Lower leg skin (tissue), 4 donors: ENCODE measurements at regions not wholly inside any gene's neighbourhood (a gene's known extent, or its start where the extent isn't known, plus 50 kb on each side); places are given as distances from the start of the nearest gene placed in this dataset.

Source experiments
- DNase-seq, 2 donors: peaks; one replicate each; pipeline ENCODE4 v3.0.0-alpha.2; 2019; ENCODE audit warnings: low spot score in 2 of 2
- H3K4me3 ChIP-seq: fragments of 200-600 bp; sonication (generic); 2 replicates; pipeline ENCODE4 v1.5.1; 2017; ENCODE audit warnings: mild to moderate bottlenecking, low read depth; ENCODE audit not compliant: poor library complexity, severe bottlenecking
- CTCF ChIP-seq, 3 donors: fragments of 450-650 bp; IDR thresholded peaks; one replicate each; pipeline ENCODE4 v1.5.1; 2016; ENCODE audit warnings: antibody characterized with exemption in 3 of 3, mild to moderate bottlenecking in 3 of 3, moderate library complexity in 2 of 3
- POLR2A ChIP-seq, 2 donors: fragments of 450-650 bp; IDR thresholded peaks; one replicate each; pipeline ENCODE4 v1.6.1; 2016 to 2017; ENCODE audit warnings: antibody characterized with exemption in 2 of 2, mild to moderate bottlenecking in 1 of 2, moderate library complexity in 1 of 2
- whole genome bisulfite sequencing, 2 donors: methylation state at CpG; one replicate each; pipeline ENCODE4 v1.1.5; 2018; 5-methylcytosine and 5-hydroxymethylcytosine counted together
- intact Hi-C: fragments of 100-400 bp; cut with DNase I; formaldehyde crosslinking; loops from one replicate; pipeline ENCODE4 v1.15.0; 2023; ENCODE audit warnings: low total_unique reads

DNA sequence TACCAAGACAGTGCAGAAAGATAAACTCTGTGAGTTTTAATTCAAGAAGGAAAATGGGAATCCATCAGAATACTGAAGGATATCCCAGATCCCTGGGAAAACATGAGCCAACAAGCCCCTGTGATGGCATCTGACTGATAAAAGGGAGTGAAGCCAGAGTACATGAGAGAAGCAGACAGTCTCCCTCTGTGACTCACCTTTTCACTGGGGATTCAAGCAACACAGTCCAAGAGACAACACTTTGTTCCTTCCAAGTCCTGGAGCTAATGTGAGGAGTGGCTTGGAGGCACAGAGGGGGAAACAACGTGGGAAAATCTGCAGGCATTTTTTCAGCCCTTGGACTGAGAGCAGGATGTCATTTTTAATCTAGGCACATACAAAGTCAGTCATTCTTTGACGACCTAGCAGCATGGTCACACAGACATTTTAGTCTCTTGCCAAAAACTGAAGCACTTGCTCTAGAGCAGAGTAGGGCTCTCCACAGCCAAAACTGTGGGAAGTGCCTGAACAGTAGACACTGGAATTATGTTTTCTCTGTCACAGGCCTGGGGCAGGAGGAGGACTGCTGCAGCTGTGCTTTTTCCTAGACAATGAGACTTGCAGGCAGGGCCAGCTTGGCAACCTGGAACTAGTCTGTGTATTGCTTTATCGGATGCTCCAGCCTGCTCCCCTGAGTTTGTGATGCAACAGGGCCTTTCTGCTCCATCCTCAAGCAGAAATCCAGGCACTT is 465.0 kb upstream of the GJE1 start:
- H3K4me3 ChIP-seq: no peak overlapping the region
- no peak for DNase-seq
- TF ChIP-seq POLR2A (IDR thresholded peaks at IDR 0.05) (no peak), CTCF (IDR thresholded peaks at IDR 0.05) (no peak)
- WGBS, 2 donors: 14 to 30% methylated on average over 3 of the region's 3 CpGs
- intact Hi-C loops: no loop called here

DNA sequence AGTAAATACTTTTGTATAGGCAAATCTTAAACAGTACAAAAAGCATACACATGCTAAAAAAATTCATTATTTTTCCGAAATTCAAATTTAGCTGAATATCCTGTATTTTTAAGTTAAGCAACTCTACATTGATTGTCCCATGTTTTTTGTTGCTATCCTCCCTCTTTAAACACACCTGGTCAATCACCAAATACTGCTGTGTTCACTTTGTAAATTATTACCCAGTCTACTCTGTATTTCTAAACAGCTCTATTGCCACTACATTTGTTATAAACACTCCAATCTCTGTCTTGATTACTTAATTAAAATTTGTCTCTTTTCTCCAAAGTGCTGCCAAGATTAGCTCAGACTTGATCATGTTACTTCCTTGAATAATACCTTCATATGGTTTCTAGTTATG is 466.5 kb upstream of the GJE1 start:
- intact Hi-C loops: no loop called here
- no peak overlapping the region for H3K4me3 ChIP-seq
- no peak for DNase-seq
- 44 to 98% methylated on average over 1 of the region's 1 CpG for WGBS, 2 donors
- TF ChIP-seq CTCF (IDR thresholded peaks at IDR 0.05) (no peak), POLR2A (IDR thresholded peaks at IDR 0.05) (no peak)

- no peak overlapping the region for H3K4me3 ChIP-seq
- 80 to 86% methylated on average over 2 of the region's 2 CpGs for WGBS, 2 donors
- intact Hi-C loops: no loop called here
Observed at GRCh38 chr6:141664744-141665143, 468.0 kb upstream of the GJE1 start.

GRCh38 chr6:141659582-141659981 is 473.1 kb upstream of the GJE1 start:
- WGBS, 2 donors: 68 to 71% methylated on average over 3 of the region's 3 CpGs
- TF ChIP-seq POLR2A (IDR thresholded peaks at IDR 0.05) (no peak), CTCF (IDR thresholded peaks at IDR 0.05) (no peak)
- intact Hi-C loops: no loop called here
- no peak for DNase-seq
- H3K4me3 ChIP-seq: no peak overlapping the region

More at GRCh38 chr6:141664744-141665143, 468.0 kb upstream of the GJE1 start:
- no peak for TF ChIP-seq CTCF (IDR thresholded peaks at IDR 0.05)
- TF ChIP-seq POLR2A (IDR thresholded peaks at IDR 0.05): no peak
- no peak for DNase-seq

GRCh38 chr6:141658696-141659095 is 474.0 kb upstream of the GJE1 start:
- no peak for TF ChIP-seq CTCF (IDR thresholded peaks at IDR 0.05)
- no peak for TF ChIP-seq POLR2A (IDR thresholded peaks at IDR 0.05)
- intact Hi-C loops: no loop called here
- no peak overlapping the region for H3K4me3 ChIP-seq
- WGBS, 2 donors: 29 to 37% methylated on average over 2 of the region's 2 CpGs
- no peak for DNase-seq

GRCh38 chr6:141657812-141658211 is 474.9 kb upstream of the GJE1 start:
- 89 to 95% methylated on average over 1 of the region's 1 CpG for WGBS, 2 donors
- H3K4me3 ChIP-seq: no peak overlapping the region
- intact Hi-C loops: no loop called here
- TF ChIP-seq CTCF (IDR thresholded peaks at IDR 0.05) (no peak), POLR2A (IDR thresholded peaks at IDR 0.05) (no peak)
- no peak for DNase-seq
